HepG2 (cell line): ENCODE measurements at regions not wholly inside any gene's neighbourhood (a gene's known extent, or its start where the extent isn't known, plus 50 kb on each side); places are given as distances from the start of the nearest gene placed in this dataset.

Experiments
- ATAC-seq: fragments of 200-7000 bp; cut with Tn5 transposase; 3 replicates; pipeline ENCODE4 v1.9.1; 2020; ENCODE audit warnings: mild to moderate bottlenecking, moderate library complexity
- BruUV-seq: library from RNA; stranded (reverse); fragments of 400-500 nt; replicated peaks from 2 replicates; lab custom pipeline; 2021; lab: Mats Ljungman, UMichigan
- CTCF ChIA-PET: fragments of 300-600 bp; formaldehyde crosslinking; extraction: SDS; loops from one replicate; lab custom pipeline; 2021; ENCODE audit warnings: low total read pairs, inconsistent platforms, low intra/inter-chr PET ratio; lab: Yijun Ruan, JAX
- POLR2A ChIA-PET: fragments of 350-600 bp; sonication (Branson Sonifier 250); formaldehyde crosslinking; loops from one replicate; lab custom pipeline; 2020; ENCODE audit warnings: antibody characterized with exemption, inconsistent platforms; lab: Yijun Ruan, JAX
- DNase-seq: peaks from one replicate; pipeline ENCODE4 v3.0.0-alpha.2; 2015; ENCODE audit warnings: low spot score
- FAIRE-seq: peaks from 3 replicates; lab custom pipeline; 2011; peaks lifted over from hg19 to GRCh38; lab: Jason Lieb, UNC
- H2AFZ ChIP-seq: one replicate; pipeline ENCODE4 v1.6.1; 2011; ENCODE audit warnings: low read length, inconsistent platforms
- H3K27ac ChIP-seq: fragments of 300-600 bp; 3 replicates; pipeline ENCODE4 v1.8.0; 2011; ENCODE audit warnings: mixed run types, mild to moderate bottlenecking, mixed read lengths, low read length, inconsistent platforms; ENCODE audit not compliant: insufficient read depth; ENCODE audit errors: extremely low read length
- H3K27me3 ChIP-seq, 2 experiments: fragments of 200-600 bp in 1 of 2; 2 replicates in 1 of 2; 3 replicates in 1 of 2; pipeline versions ENCODE4 v1.6.0 to v1.8.0; 2011; ENCODE audit warnings: low read length in 2 of 2, mild to moderate bottlenecking in 2 of 2, moderate library complexity in 2 of 2, inconsistent platforms in 1 of 2; ENCODE audit not compliant: insufficient read depth in 2 of 2, control insufficient read depth in 1 of 2
- H3K36me3 ChIP-seq, 2 experiments: fragments of 200-600 bp in 1 of 2; replicated peaks in 1 of 2; 2 replicates in 1 of 2; 3 replicates in 1 of 2; pipeline versions ENCODE4 v1.5.1 to v1.8.0; 2011; ENCODE audit warnings: low read length in 2 of 2, inconsistent platforms in 1 of 2; ENCODE audit not compliant: insufficient read depth in 2 of 2, control insufficient read depth in 1 of 2
- H3K4me1 ChIP-seq: 2 replicates; pipeline ENCODE4 v1.5.1; 2012; ENCODE audit warnings: low read length, inconsistent platforms; ENCODE audit not compliant: insufficient read depth
- H3K4me2 ChIP-seq: 2 replicates; pipeline ENCODE4 v1.6.0; 2011; ENCODE audit warnings: low read depth, low read length, inconsistent platforms
- H3K4me3 ChIP-seq, 3 experiments: fragments of 200-600 bp in 1 of 3; sonication (generic), shearing (Covaris generic) in 1 of 3; replicated peaks in 1 of 3; 2 replicates each; pipeline ENCODE4 v1.5.1; 2011 to 2016; ENCODE audit warnings: low read length in 3 of 3, inconsistent platforms in 2 of 3, low read depth in 2 of 3, mild to moderate bottlenecking in 2 of 3, control low read depth in 1 of 3, mixed read lengths in 1 of 3; ENCODE audit not compliant: insufficient read depth in 1 of 3
- H3K79me2 ChIP-seq: one replicate; pipeline ENCODE4 v1.6.1; 2011; ENCODE audit warnings: low read length, inconsistent platforms; ENCODE audit not compliant: insufficient read depth
- H3K9ac ChIP-seq: 2 replicates; pipeline ENCODE4 v1.6.0; 2011; ENCODE audit warnings: mild to moderate bottlenecking, low read depth, low read length, inconsistent platforms; ENCODE audit not compliant: insufficient read depth
- H3K9me3 ChIP-seq: 2 replicates; pipeline ENCODE4 v1.5.1; 2012; ENCODE audit warnings: mild to moderate bottlenecking, low read length
- H4K20me1 ChIP-seq: 2 replicates; pipeline ENCODE4 v1.6.0; 2011; ENCODE audit warnings: inconsistent platforms, mild to moderate bottlenecking, low read length, moderate library complexity; ENCODE audit not compliant: insufficient read depth
- ARID2 ChIP-seq: sonication (generic); formaldehyde crosslinking; IDR thresholded peaks from 2 replicates; pipeline ENCODE4 v1.8.1; 2022; ENCODE audit warnings: mild to moderate bottlenecking, missing genetic modification reagents, borderline replicate concordance
- MED13 ChIP-seq: sonication (generic); formaldehyde crosslinking; IDR thresholded peaks from 2 replicates; pipeline ENCODE4 v1.5.0; 2020; ENCODE audit warnings: missing genetic modification reagents
- NR2F2 ChIP-seq: IDR thresholded peaks from 2 replicates; pipeline ENCODE4 v1.6.1; 2012; ENCODE audit warnings: low read depth, inconsistent platforms, borderline replicate concordance
- PAX8 ChIP-seq: sonication (generic); formaldehyde crosslinking; IDR thresholded peaks from 2 replicates; pipeline ENCODE4 v1.8.0; 2022; ENCODE audit warnings: mild to moderate bottlenecking, missing genetic modification reagents, borderline replicate concordance
- POLR2AphosphoS2 ChIP-seq: IDR thresholded peaks from 2 replicates; pipeline ENCODE4 v1.6.1; 2011; ENCODE audit warnings: low read depth, low read length, improper control_type of control experiment
- RFX3 ChIP-seq: IDR thresholded peaks from 2 replicates; pipeline ENCODE4 v1.6.1; 2016; ENCODE audit warnings: missing biosample characterization, missing genetic modification reagents
- WGBS: methylation state at CpG from one replicate; pipeline ENCODE4 v1.1.6; 2017; ENCODE audit warnings: low lambda C conversion rate; 5-methylcytosine and 5-hydroxymethylcytosine counted together
- in situ Hi-C: cut with HindIII; loops from 2 replicates; pipeline ENCODE4 v1.10.0; 2017; ENCODE audit warnings: low pct_unique_long_range_greater_than_20kb; ENCODE audit not compliant: extremely low pct_ligation_motif_present
- intact Hi-C: fragments of 100-400 bp; cut with micrococcal nuclease; formaldehyde crosslinking; loops from one replicate; pipeline ENCODE4 v1.10.0; 2022; ENCODE audit not compliant: unreplicated experiment
- TF ChIP-seq, protein P1 (sequence below): sonication (generic); formaldehyde crosslinking; IDR thresholded peaks from 2 replicates; pipeline ENCODE4 v1.8.0; 2022; ENCODE audit warnings: mild to moderate bottlenecking, missing genetic modification reagents, moderate library complexity
- TF ChIP-seq, protein P2 (sequence below): sonication (generic); formaldehyde crosslinking; IDR thresholded peaks from 2 replicates; pipeline ENCODE4 v1.8.0; 2022; ENCODE audit warnings: missing genetic modification reagents, mild to moderate bottlenecking, inconsistent platforms, borderline replicate concordance

DNA sequence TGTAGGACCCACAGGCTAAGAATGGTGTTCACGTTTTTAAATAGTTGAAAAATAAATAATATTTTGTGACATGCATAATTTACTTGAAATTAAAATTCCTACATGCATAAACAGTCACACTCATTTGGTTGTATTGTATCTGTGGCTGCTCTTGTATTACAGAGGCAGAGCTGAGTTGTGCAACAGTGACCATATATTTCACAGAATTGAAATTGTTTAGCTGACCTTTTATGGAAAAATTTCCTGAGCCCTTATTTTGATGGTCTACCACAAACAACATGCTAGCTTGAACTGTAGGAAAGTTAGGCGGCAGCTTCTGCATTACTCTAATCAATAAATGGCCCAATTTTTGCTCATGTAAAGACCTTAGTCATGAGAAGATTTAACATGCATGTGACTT lies 633.4 kb upstream of the AADAT start:
- H4K20me1 ChIP-seq: no peaks in the 10 kb centered on the region
- no peak overlapping the region for H3K27ac ChIP-seq
- no peaks in the 10 kb centered on the region for H3K27me3 ChIP-seq
- WGBS: 0% methylated on average over 2 of the region's 2 CpGs
- H3K36me3 ChIP-seq: no peaks in the 10 kb centered on the region
- no peak overlapping the region for H2AFZ ChIP-seq
- no peak overlapping the region for H3K9ac ChIP-seq
- DNase-seq: no peak
- ChIA-PET POLR2A (no interaction called here), CTCF (no interaction called here)
- ATAC-seq: no peak
- TF ChIP-seq, protein P1, sequence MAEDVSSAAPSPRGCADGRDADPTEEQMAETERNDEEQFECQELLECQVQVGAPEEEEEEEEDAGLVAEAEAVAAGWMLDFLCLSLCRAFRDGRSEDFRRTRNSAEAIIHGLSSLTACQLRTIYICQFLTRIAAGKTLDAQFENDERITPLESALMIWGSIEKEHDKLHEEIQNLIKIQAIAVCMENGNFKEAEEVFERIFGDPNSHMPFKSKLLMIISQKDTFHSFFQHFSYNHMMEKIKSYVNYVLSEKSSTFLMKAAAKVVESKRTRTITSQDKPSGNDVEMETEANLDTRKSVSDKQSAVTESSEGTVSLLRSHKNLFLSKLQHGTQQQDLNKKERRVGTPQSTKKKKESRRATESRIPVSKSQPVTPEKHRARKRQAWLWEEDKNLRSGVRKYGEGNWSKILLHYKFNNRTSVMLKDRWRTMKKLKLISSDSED (CRISPR knock-in tag): no peak
- TF ChIP-seq, protein P2, sequence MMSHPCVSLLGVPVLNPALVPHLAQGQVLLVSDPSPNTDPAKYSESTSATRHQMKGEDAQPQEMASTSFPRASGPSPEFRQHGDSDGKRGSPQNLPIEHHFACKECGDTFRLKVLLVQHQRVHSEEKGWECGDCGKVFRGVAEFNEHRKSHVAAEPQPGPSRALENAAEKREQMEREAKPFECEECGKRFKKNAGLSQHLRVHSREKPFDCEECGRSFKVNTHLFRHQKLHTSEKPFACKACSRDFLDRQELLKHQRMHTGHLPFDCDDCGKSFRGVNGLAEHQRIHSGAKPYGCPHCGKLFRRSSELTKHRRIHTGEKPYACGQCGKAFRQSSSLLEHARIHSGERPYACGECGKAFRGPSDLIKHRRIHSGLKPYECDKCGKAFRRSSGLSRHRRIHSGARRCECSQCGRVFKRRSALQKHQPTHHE (CRISPR knock-in tag): no peak
- no peak for TF ChIP-seq ARID2
- TF ChIP-seq POLR2AphosphoS2: no peak
- TF ChIP-seq MED13 (CRISPR knock-in tag): no peak
- no peaks in the 10 kb centered on the region for H3K4me1 ChIP-seq
- FAIRE-seq: no peak
- in situ Hi-C loops: no loop called here
- H3K79me2 ChIP-seq: no peaks in the 10 kb centered on the region
- no peak overlapping the region for H3K4me3 ChIP-seq
- intact Hi-C loops: no loop called here
- H3K4me2 ChIP-seq: no peak overlapping the region
- no peaks in the 10 kb centered on the region for H3K9me3 ChIP-seq
- no TSS peak for BruUV-seq

DNA sequence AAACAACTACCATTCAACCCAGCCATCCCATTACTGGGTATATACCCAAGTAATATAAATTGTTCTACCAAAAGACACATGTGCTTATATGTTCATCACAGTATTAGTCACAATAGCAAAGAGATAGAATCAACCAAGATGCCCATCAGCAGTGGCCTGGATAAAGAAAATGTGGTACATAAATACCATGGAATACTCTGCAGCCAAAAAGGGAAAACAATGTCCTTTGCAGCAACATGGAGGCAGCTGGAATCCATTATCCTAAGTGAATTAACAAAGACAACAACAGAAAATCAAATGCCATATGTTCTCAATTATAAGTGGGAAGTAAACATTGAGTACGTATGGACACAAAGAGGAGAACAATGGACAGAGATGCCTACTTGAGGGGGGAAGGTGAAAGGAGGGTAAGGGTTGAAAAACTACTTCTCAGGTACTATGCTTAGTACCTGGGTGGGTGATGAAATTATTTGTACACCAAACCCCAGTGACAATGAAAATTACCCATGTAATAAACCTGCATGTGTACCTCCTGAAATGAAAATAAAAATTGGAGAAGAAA lies 632.1 kb upstream of the AADAT start:
- no peak for FAIRE-seq
- Histone ChIP-seq H3K79me2 (no peaks in the 10 kb centered on the region), H3K9me3 (no peaks in the 10 kb centered on the region), H3K9ac (no peak overlapping the region), H2AFZ (no peak overlapping the region), H3K4me3 (no peak overlapping the region), H3K27ac (no peak overlapping the region), H3K27me3 (no peaks in the 10 kb centered on the region), H3K4me2 (no peak overlapping the region), H4K20me1 (no peaks in the 10 kb centered on the region), H3K36me3 (no peaks in the 10 kb centered on the region), H3K4me1 (no peaks in the 10 kb centered on the region)
- WGBS: 0% methylated on average over 1 of the region's 1 CpG
- intact Hi-C loops (no loop called here), in situ Hi-C loops (no loop called here)
- CTCF ChIA-PET: no interaction called here
- no peak for ATAC-seq
- POLR2A ChIA-PET: no interaction called here
- no TSS peak for BruUV-seq
- TF ChIP-seq NR2F2: no peak
- no peak for TF ChIP-seq PAX8 (CRISPR knock-in tag)
- TF ChIP-seq RFX3 (CRISPR knock-in tag): no peak
- DNase-seq: no peak
